ENCODE measurements at regions not wholly inside any gene's neighbourhood (a gene's known extent, or its start where the extent isn't known, plus 50 kb on each side); places are given as distances from the start of the nearest gene placed in this dataset.
"Not testable (repeated sequence)": the region's sequence is repeated elsewhere in the genome, so short reads cannot be mapped to it uniquely, and the experiment has no call there.

- DNase-seq (ENCODE audit: low spot score) = no peak
Measured at GRCh38 chr2:199216253-199216652, 241.5 kb downstream of the SATB2 start.

GRCh38 chr2:199207011-199207410 lies 250.7 kb downstream of the SATB2 start:
- DNase-seq (ENCODE audit: low spot score) = no peak

GRCh38 chr2:199206536-199206935 lies 251.2 kb downstream of the SATB2 start:
- DNase-seq (ENCODE audit: low spot score) = no peak

- no peak for DNase-seq (ENCODE audit: low spot score)
Measured at GRCh38 chr2:199202964-199203363, 254.8 kb downstream of the SATB2 start.

- DNase-seq (ENCODE audit: low spot score) = no peak
Measured at GRCh38 chr2:199201539-199201938, 256.2 kb downstream of the SATB2 start.

GRCh38 chr2:199199797-199200196 lies 257.9 kb downstream of the SATB2 start:
- no peak for DNase-seq (ENCODE audit: low spot score)

- no peak for DNase-seq (ENCODE audit: low spot score)
Measured at GRCh38 chr2:199197448-199197847, 260.3 kb downstream of the SATB2 start.

- DNase-seq (ENCODE audit: low spot score) = no peak
Measured at GRCh38 chr2:199196686-199197085, 261.1 kb downstream of the SATB2 start.

GRCh38 chr2:199195927-199196502 lies 261.7 kb downstream of the SATB2 start:
- no peak for DNase-seq (ENCODE audit: low spot score)

GRCh38 chr2:199191461-199191860 lies 266.3 kb downstream of the SATB2 start:
- DNase-seq (ENCODE audit: low spot score) = no peak

- DNase-seq (ENCODE audit: low spot score) = no peak
Measured at GRCh38 chr2:199189229-199189628, 268.5 kb downstream of the SATB2 start.

- no peak for DNase-seq (ENCODE audit: low spot score)
Measured at GRCh38 chr2:199186301-199186751, 271.4 kb downstream of the SATB2 start.

GRCh38 chr2:199185174-199185573 lies 272.6 kb downstream of the SATB2 start:
- DNase-seq (ENCODE audit: low spot score) = not testable (repeated sequence)

- DNase-seq (ENCODE audit: low spot score) = no peak
Measured at GRCh38 chr2:199163613-199164458, 293.9 kb downstream of the SATB2 start.

- DNase-seq (ENCODE audit: low spot score) = no peak
Measured at GRCh38 chr2:199160677-199161465, 296.9 kb downstream of the SATB2 start.

- no peak for DNase-seq (ENCODE audit: low spot score)
Measured at GRCh38 chr2:199160081-199160480, 297.7 kb downstream of the SATB2 start.

- DNase-seq (ENCODE audit: low spot score) = no peak
Measured at GRCh38 chr2:199148076-199148845, 309.5 kb downstream of the SATB2 start.

GRCh38 chr2:199147216-199147615 lies 310.5 kb downstream of the SATB2 start:
- no peak for DNase-seq (ENCODE audit: low spot score)

GRCh38 chr2:199144546-199144945 lies 313.2 kb downstream of the SATB2 start:
- DNase-seq (ENCODE audit: low spot score) = no peak

- DNase-seq (ENCODE audit: low spot score) = no peak
Measured at GRCh38 chr2:199144036-199144435, 313.7 kb downstream of the SATB2 start.

GRCh38 chr2:199136681-199137080 lies 321.1 kb downstream of the SATB2 start:
- no peak for DNase-seq (ENCODE audit: low spot score)

GRCh38 chr2:199136242-199136641 lies 321.5 kb downstream of the SATB2 start:
- DNase-seq (ENCODE audit: low spot score) = no peak

Data from hematopoietic multipotent progenitor cell treated with erythropoietin and hydrocortisone succinate and interleukin-3 and kit ligand, for 15 days (in vitro differentiated cells).